IPS DF 4.7 (cell line): ENCODE measurements at regions not wholly inside any gene's neighbourhood (a gene's known extent, or its start where the extent isn't known, plus 50 kb on each side); places are given as distances from the start of the nearest gene placed in this dataset.
"Not testable (repeated sequence)": the region's sequence is repeated elsewhere in the genome, so short reads cannot be mapped to it uniquely, and the experiment has no call there.

Source experiments
- DNase-seq: peaks from one replicate; pipeline ENCODE4 v3.0.0-alpha.2; 2013; ENCODE audit warnings: low spot score; ENCODE audit errors: extremely low read depth

GRCh38 chr2:18046558-18047212 is 168.2 kb downstream of the KCNS3 start:
- DNase-seq, result no peak

GRCh38 chr2:18046017-18046416 is 167.6 kb downstream of the KCNS3 start:
- DNase-seq, result no peak

GRCh38 chr2:18045230-18045629 is 166.8 kb downstream of the KCNS3 start:
- DNase-seq, result no peak

GRCh38 chr2:18017381-18017780 is 138.9 kb downstream of the KCNS3 start:
- DNase-seq, result not testable (repeated sequence)

GRCh38 chr2:18009891-18010290 is 131.4 kb downstream of the KCNS3 start:
- DNase-seq, result no peak

- no peak for DNase-seq
These were observed 126.9 kb downstream of the KCNS3 start for GRCh38 chr2:18005411-18005810.

- no peak for DNase-seq
These were observed 123.2 kb downstream of the KCNS3 start for GRCh38 chr2:18001671-18002070.

- DNase-seq, result no peak
These were observed 118.5 kb downstream of the KCNS3 start for GRCh38 chr2:17996978-17997377.

GRCh38 chr2:17995593-17995992 is 117.1 kb downstream of the KCNS3 start:
- no peak for DNase-seq
